HepG2 (cell line): ENCODE measurements at regions not wholly inside any gene's neighbourhood (a gene's known extent, or its start where the extent isn't known, plus 50 kb on each side); places are given as distances from the start of the nearest gene placed in this dataset.

Experiments
- BCLAF1 ChIP-seq: fragments of 450-650 bp; IDR thresholded peaks from 2 replicates; pipeline ENCODE4 v1.6.1; 2017; ENCODE audit warnings: mild to moderate bottlenecking
- CHD2 ChIP-seq: IDR thresholded peaks from 2 replicates; pipeline ENCODE4 v1.6.1; 2011; ENCODE audit warnings: low read depth, low read length, improper control_type of control experiment
- EP300 ChIP-seq, 3 experiments: sonication (generic) in 1 of 3; formaldehyde crosslinking in 1 of 3; IDR thresholded peaks; 2 replicates each; pipeline versions ENCODE4 v1.5.1 to v1.6.1; 2011 to 2020; ENCODE audit warnings: low read depth in 2 of 3, low read length in 2 of 3, borderline replicate concordance in 1 of 3, improper control_type of control experiment in 1 of 3, mild to moderate bottlenecking in 1 of 3, missing genetic modification reagents in 1 of 3, moderate library complexity in 1 of 3
- FOXO1 ChIP-seq: sonication (generic); formaldehyde crosslinking; IDR thresholded peaks from 2 replicates; pipeline ENCODE4 v1.4.0; 2020; ENCODE audit warnings: missing genetic modification reagents
- KMT2B ChIP-seq: IDR thresholded peaks from 2 replicates; pipeline ENCODE4 v1.6.1; 2016; ENCODE audit warnings: missing genetic modification reagents, missing compliant biosample characterization
- MAZ ChIP-seq, 2 experiments: sonication (generic) in 1 of 2; formaldehyde crosslinking in 1 of 2; IDR thresholded peaks; 2 replicates each; pipeline versions ENCODE4 v1.5.0 to v1.6.1; 2012 to 2020; ENCODE audit warnings: low read depth in 2 of 2, mild to moderate bottlenecking in 2 of 2, borderline replicate concordance in 1 of 2, improper control_type of control experiment in 1 of 2, low read length in 1 of 2, missing genetic modification reagents in 1 of 2, moderate library complexity in 1 of 2
- MEIS1 ChIP-seq: sonication (generic); formaldehyde crosslinking; IDR thresholded peaks from 2 replicates; pipeline ENCODE4 v1.9.0; 2021; ENCODE audit warnings: mild to moderate bottlenecking, missing genetic modification reagents, moderate library complexity, borderline replicate concordance
- NCOR1 ChIP-seq: fragments of 200-600 bp; sonication (generic); IDR thresholded peaks from 2 replicates; pipeline ENCODE4 v1.7.0; 2017; ENCODE audit warnings: antibody characterized with exemption, low read length, borderline replicate concordance
- PHB2 ChIP-seq: fragments of 450-650 bp; IDR thresholded peaks from 2 replicates; pipeline ENCODE4 v1.6.1; 2018; ENCODE audit not compliant: partially characterized antibody
- SALL1 ChIP-seq: sonication (generic); formaldehyde crosslinking; IDR thresholded peaks from 2 replicates; pipeline ENCODE4 v1.8.0; 2022; ENCODE audit warnings: mild to moderate bottlenecking, missing genetic modification reagents
- SOX13 ChIP-seq, 3 experiments: fragments of 450-650 bp in 1 of 3; sonication (generic) in 1 of 3; formaldehyde crosslinking in 1 of 3; IDR thresholded peaks in 2 of 3; conservative IDR thresholded peaks in 1 of 3; 2 replicates each; pipeline versions ENCODE4 v1.5.0 to v1.6.1; 2016 to 2020; ENCODE audit warnings: antibody characterized with exemption in 1 of 3, mild to moderate bottlenecking in 1 of 3, missing compliant biosample characterization in 1 of 3, missing genetic modification reagents in 1 of 3, moderate library complexity in 1 of 3
- SP140L ChIP-seq: sonication (generic); formaldehyde crosslinking; IDR thresholded peaks from 2 replicates; pipeline ENCODE4 v1.4.0; 2020; ENCODE audit warnings: missing genetic modification reagents, borderline replicate concordance
- TEAD3 ChIP-seq: optimal IDR thresholded peaks from 2 replicates; pipeline ENCODE3; 2016; ENCODE audit warnings: borderline replicate concordance
- ZFX ChIP-seq: sonication (generic); formaldehyde crosslinking; IDR thresholded peaks from 2 replicates; pipeline ENCODE4 v1.4.0; 2020; ENCODE audit warnings: mild to moderate bottlenecking, low read depth, missing genetic modification reagents, moderate library complexity
- ZNF138 ChIP-seq: sonication (generic); formaldehyde crosslinking; IDR thresholded peaks from 2 replicates; pipeline ENCODE4 v1.5.0; 2020; ENCODE audit warnings: mild to moderate bottlenecking, low read depth, missing genetic modification reagents
- ZNF414 ChIP-seq: sonication (generic); formaldehyde crosslinking; IDR thresholded peaks from 2 replicates; pipeline ENCODE4 v1.5.0; 2020; ENCODE audit warnings: missing genetic modification reagents
- ZNF468 ChIP-seq: sonication (generic); formaldehyde crosslinking; IDR thresholded peaks from 2 replicates; pipeline ENCODE4 v1.8.0; 2022; ENCODE audit warnings: mild to moderate bottlenecking, moderate library complexity, missing genetic modification reagents
- ZNF607 ChIP-seq: sonication (generic); formaldehyde crosslinking; IDR thresholded peaks from 2 replicates; pipeline ENCODE4 v1.5.1; 2020; ENCODE audit warnings: missing genetic modification reagents, mild to moderate bottlenecking, borderline replicate concordance
- ZNF615 ChIP-seq: sonication (generic); formaldehyde crosslinking; IDR thresholded peaks from 2 replicates; pipeline ENCODE4 v1.5.0; 2020; ENCODE audit warnings: mild to moderate bottlenecking, missing genetic modification reagents, borderline replicate concordance
- ZNF670 ChIP-seq: sonication (generic); formaldehyde crosslinking; IDR thresholded peaks from 2 replicates; pipeline ENCODE4 v1.8.0; 2022; ENCODE audit warnings: mild to moderate bottlenecking, missing genetic modification reagents, borderline replicate concordance
- TF ChIP-seq, protein P1 (sequence below): sonication (generic); formaldehyde crosslinking; IDR thresholded peaks from 2 replicates; pipeline ENCODE4 v1.4.0; 2020; ENCODE audit warnings: mild to moderate bottlenecking, missing genetic modification reagents
- TF ChIP-seq, protein P2 (sequence below): sonication (generic); formaldehyde crosslinking; IDR thresholded peaks from 2 replicates; pipeline ENCODE4 v1.5.0; 2020; ENCODE audit warnings: missing genetic modification reagents, mild to moderate bottlenecking, borderline replicate concordance

DNA sequence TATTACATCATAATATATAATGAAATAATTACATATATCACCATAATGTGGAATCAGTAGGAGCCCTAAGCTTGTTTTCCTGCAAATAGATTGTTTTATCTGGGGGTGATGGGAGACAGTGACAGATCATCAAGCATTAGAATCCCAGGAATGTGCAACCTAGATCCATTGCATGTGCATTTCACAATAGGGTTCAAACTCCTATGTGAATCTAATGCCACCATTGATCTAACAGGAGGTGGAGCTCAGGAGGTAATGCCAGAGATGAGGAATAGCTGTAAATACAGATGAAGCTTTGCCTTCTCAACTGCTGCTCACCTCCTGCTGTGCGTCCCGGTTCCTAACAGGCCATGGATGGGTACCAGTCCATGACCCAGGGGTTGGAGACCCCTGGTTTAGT lies 63.8 kb upstream of the CHORDC1 start (continued):
- no peak for TF ChIP-seq ZNF414 (CRISPR knock-in tag)
- TF ChIP-seq ZNF468 (CRISPR knock-in tag), result no peak
- TF ChIP-seq ZNF138 (CRISPR knock-in tag), result no peak
- TF ChIP-seq, protein P1, sequence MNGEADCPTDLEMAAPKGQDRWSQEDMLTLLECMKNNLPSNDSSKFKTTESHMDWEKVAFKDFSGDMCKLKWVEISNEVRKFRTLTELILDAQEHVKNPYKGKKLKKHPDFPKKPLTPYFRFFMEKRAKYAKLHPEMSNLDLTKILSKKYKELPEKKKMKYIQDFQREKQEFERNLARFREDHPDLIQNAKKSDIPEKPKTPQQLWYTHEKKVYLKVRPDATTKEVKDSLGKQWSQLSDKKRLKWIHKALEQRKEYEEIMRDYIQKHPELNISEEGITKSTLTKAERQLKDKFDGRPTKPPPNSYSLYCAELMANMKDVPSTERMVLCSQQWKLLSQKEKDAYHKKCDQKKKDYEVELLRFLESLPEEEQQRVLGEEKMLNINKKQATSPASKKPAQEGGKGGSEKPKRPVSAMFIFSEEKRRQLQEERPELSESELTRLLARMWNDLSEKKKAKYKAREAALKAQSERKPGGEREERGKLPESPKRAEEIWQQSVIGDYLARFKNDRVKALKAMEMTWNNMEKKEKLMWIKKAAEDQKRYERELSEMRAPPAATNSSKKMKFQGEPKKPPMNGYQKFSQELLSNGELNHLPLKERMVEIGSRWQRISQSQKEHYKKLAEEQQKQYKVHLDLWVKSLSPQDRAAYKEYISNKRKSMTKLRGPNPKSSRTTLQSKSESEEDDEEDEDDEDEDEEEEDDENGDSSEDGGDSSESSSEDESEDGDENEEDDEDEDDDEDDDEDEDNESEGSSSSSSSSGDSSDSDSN, result no peak
- no peak for TF ChIP-seq ZNF615 (CRISPR knock-in tag)
- no peak for TF ChIP-seq SOX13 (IDR thresholded peaks at IDR 0.05)
- TF ChIP-seq SOX13 (CRISPR knock-in tag; conservative IDR thresholded peaks at IDR 0.05 in 1 of 2, IDR thresholded peaks at IDR 0.05 in 1 of 2), result peak in 1 of 2 experiments; percentile 36; a peak in 1 of 4 replicates
- peak; percentile 96 for TF ChIP-seq TEAD3 (CRISPR knock-in tag)
- peak; percentile 50; the same call in 1 of the 2 replicates for TF ChIP-seq NCOR1
- peak; percentile 57; the same call in 1 of the 2 replicates for TF ChIP-seq SALL1 (CRISPR knock-in tag)
- TF ChIP-seq EP300 (IDR thresholded peaks at IDR 0.05; ENCODE audit: low read depth in 2 of 2, low read length in 2 of 2), result peak in 1 of 2 experiments; percentile 26; a peak in 1 of 4 replicates
- no peak for TF ChIP-seq EP300 (CRISPR knock-in tag; IDR thresholded peaks at IDR 0.05; ENCODE audit: borderline replicate concordance)
- TF ChIP-seq KMT2B (CRISPR knock-in tag), result no peak
- no peak for TF ChIP-seq MAZ (IDR thresholded peaks at IDR 0.05; ENCODE audit: borderline replicate concordance, low read depth, low read length)
- TF ChIP-seq MAZ (CRISPR knock-in tag; IDR thresholded peaks at IDR 0.05; ENCODE audit: low read depth), result no peak
- no peak for TF ChIP-seq SP140L (CRISPR knock-in tag)
- no peak for TF ChIP-seq BCLAF1
- no peak for TF ChIP-seq ZFX (CRISPR knock-in tag)
- TF ChIP-seq PHB2, result no peak
- no peak for TF ChIP-seq MEIS1 (CRISPR knock-in tag)
- no peak for TF ChIP-seq ZNF670 (CRISPR knock-in tag)
- TF ChIP-seq CHD2, result no peak
- TF ChIP-seq, protein P2, sequence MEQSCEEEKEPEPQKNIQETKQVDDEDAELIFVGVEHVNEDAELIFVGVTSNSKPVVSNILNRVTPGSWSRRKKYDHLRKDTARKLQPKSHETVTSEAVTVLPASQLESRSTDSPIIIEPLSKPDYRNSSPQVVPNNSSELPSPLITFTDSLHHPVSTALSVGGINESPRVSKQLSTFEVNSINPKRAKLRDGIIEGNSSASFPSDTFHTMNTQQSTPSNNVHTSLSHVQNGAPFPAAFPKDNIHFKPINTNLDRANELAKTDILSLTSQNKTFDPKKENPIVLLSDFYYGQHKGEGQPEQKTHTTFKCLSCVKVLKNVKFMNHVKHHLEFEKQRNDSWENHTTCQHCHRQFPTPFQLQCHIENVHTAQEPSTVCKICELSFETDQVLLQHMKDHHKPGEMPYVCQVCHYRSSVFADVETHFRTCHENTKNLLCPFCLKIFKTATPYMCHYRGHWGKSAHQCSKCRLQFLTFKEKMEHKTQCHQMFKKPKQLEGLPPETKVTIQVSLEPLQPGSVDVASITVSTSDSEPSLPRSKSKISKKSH (CRISPR knock-in tag), result no peak
- TF ChIP-seq ZNF607 (CRISPR knock-in tag), result no peak
- TF ChIP-seq FOXO1, result no peak
